CD1c-positive myeloid dendritic cell (primary cell): ENCODE measurements at regions not wholly inside any gene's neighbourhood (a gene's known extent, or its start where the extent isn't known, plus 50 kb on each side); places are given as distances from the start of the nearest gene placed in this dataset.

Source experiments
- DNase-seq: peaks from one replicate; pipeline ENCODE4 v3.0.0-alpha.2; 2016; ENCODE audit errors: extremely low spot score

GRCh38 chr14:61893371-61893940, 131.2 kb downstream of the SNAPC1 start:
- no peak for DNase-seq

GRCh38 chr14:61894452-61895077, 132.3 kb downstream of the SNAPC1 start:
- DNase-seq: peak; percentile 54

GRCh38 chr14:61897300-61897699, 135.1 kb downstream of the SNAPC1 start:
- no peak for DNase-seq

GRCh38 chr14:61898568-61898967, 136.3 kb downstream of the SNAPC1 start:
- DNase-seq: no peak

GRCh38 chr14:61899497-61899896, 137.3 kb downstream of the SNAPC1 start:
- no peak for DNase-seq

GRCh38 chr14:61904946-61905345, 142.7 kb downstream of the SNAPC1 start:
- no peak for DNase-seq

- peak; percentile 2 for DNase-seq
Observed at GRCh38 chr14:61911574-61911973, 149.4 kb downstream of the SNAPC1 start.

- DNase-seq: no peak
Observed at GRCh38 chr14:61918998-61919397, 156.8 kb downstream of the SNAPC1 start.

GRCh38 chr14:61923348-61923747, 161.1 kb downstream of the SNAPC1 start:
- DNase-seq: no peak

- DNase-seq: no peak
Observed at GRCh38 chr14:61925043-61925442, 162.8 kb downstream of the SNAPC1 start.

- DNase-seq: no peak
Observed at GRCh38 chr14:61925732-61926435, 163.7 kb downstream of the SNAPC1 start.

GRCh38 chr14:61927060-61927459, 164.8 kb downstream of the SNAPC1 start:
- no peak for DNase-seq

GRCh38 chr14:61927520-61927919, 165.3 kb downstream of the SNAPC1 start:
- no peak for DNase-seq

GRCh38 chr14:61928300-61928699, 166.1 kb downstream of the SNAPC1 start:
- no peak for DNase-seq

GRCh38 chr14:61928701-61929100, 166.5 kb downstream of the SNAPC1 start:
- DNase-seq: no peak

- DNase-seq: no peak
Observed at GRCh38 chr14:61929651-61930050, 167.4 kb downstream of the SNAPC1 start.

- no peak for DNase-seq
Observed at GRCh38 chr14:61930101-61930857, 168.1 kb downstream of the SNAPC1 start.

- DNase-seq: no peak
Observed at GRCh38 chr14:61932974-61933373, 170.8 kb downstream of the SNAPC1 start.

- no peak for DNase-seq
Observed at GRCh38 chr14:61934385-61934784, 172.2 kb downstream of the SNAPC1 start.

GRCh38 chr14:61939776-61940175, 177.6 kb downstream of the SNAPC1 start:
- no peak for DNase-seq

- no peak for DNase-seq
Observed at GRCh38 chr14:61940666-61941420, 178.6 kb downstream of the SNAPC1 start.
